SK-N-MC (cell line): ENCODE measurements at regions not wholly inside any gene's neighbourhood (a gene's known extent, or its start where the extent isn't known, plus 50 kb on each side); places are given as distances from the start of the nearest gene placed in this dataset.

Experiments
- DNase-seq: peaks from one replicate; pipeline ENCODE4 v3.0.0-alpha.2; 2011; ENCODE audit warnings: low read depth, low spot score
- H3K27ac ChIP-seq: fragments of 200-600 bp; sonication (generic); 2 replicates; pipeline ENCODE4 v1.5.1; 2016; ENCODE audit warnings: mixed run types
- H3K36me3 ChIP-seq: fragments of 200-600 bp; sonication (generic); 2 replicates; pipeline ENCODE4 v1.6.1; 2017; ENCODE audit warnings: antibody characterized with exemption, low read length, mixed read lengths; ENCODE audit not compliant: insufficient read depth
- H3K4me3 ChIP-seq: fragments of 200-600 bp; sonication (generic); 2 replicates; pipeline ENCODE4 v1.5.1; 2016
- H3K9ac ChIP-seq: fragments of 200-600 bp; sonication (generic); 2 replicates; pipeline ENCODE4 v1.8.0; 2017; ENCODE audit warnings: mixed run types, mixed read lengths; ENCODE audit not compliant: insufficient read length
- H3K9me3 ChIP-seq: fragments of 200-600 bp; sonication (generic); 2 replicates; pipeline ENCODE4 v1.6.1; 2017; ENCODE audit warnings: low read depth, mild to moderate bottlenecking, antibody characterized with exemption, low read length, moderate library complexity, mixed read lengths
- EZH2 ChIP-seq: fragments of 200-600 bp; sonication (generic); IDR thresholded peaks from one replicate; pipeline ENCODE4 v1.6.1; 2017; ENCODE audit warnings: antibody characterized with exemption
- FOXP2 ChIP-seq: optimal IDR thresholded peaks from 2 replicates; pipeline ENCODE3; 2011; ENCODE audit warnings: mild to moderate bottlenecking, moderate library complexity; ENCODE audit not compliant: insufficient read depth; ENCODE audit errors: extremely low read length, control extremely low read depth
- POLR2AphosphoS5 ChIP-seq: IDR thresholded peaks from 2 replicates; pipeline ENCODE4 v1.6.1; 2012; ENCODE audit warnings: mild to moderate bottlenecking, low read depth, low read length, borderline replicate concordance

DNA sequence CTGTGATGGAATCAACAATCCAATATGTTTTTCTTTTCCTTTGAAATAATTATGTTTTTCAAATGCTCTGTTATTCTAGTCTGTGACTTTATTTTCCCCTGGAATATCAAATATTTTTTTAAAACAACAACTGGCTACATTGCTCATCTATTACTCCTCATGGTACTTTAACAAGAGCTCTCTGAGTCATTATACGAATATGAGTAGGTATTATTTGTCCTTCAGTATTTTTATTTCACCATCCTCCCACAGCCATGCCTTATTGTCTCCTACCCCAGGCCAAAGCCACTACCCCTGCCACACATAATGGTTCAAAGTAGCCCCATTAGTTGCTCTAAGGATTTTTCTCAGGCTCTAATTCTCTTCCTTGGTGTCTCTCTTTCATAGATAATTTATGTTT lies 1572.3 kb downstream of the CDH8 start:
- Histone ChIP-seq H3K27ac (no peak overlapping the region), H3K9me3 (no peaks in the 10 kb centered on the region), H3K36me3 (no peaks in the 10 kb centered on the region), H3K4me3 (no peak overlapping the region), H3K9ac (no peak overlapping the region)
- DNase-seq, result no peak
- TF ChIP-seq FOXP2, result no peak

DNA sequence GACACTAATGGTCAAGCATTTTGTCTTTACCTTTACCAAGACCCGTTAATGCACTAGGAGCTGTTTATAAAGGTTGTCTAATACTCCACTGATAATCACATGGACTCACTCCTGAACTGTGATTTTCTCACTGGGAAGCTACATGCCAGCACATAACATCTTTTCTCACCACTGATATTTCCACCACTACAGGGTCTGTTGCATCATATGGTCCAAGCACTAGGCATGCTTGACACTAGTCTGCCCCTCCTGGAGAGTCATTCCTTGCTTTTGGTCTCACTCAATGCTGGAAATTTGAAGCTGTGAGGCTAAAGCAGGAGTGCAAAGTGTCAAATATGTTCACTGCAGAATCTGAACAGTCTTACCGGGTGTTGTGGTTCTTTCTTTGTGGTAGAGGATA lies 1576.8 kb downstream of the CDH8 start:
- no peak overlapping the region for H3K27ac ChIP-seq
- no peak overlapping the region for H3K4me3 ChIP-seq
- H3K9ac ChIP-seq, result no peak overlapping the region
- TF ChIP-seq EZH2, result no peak
- TF ChIP-seq POLR2AphosphoS5, result no peak
- TF ChIP-seq FOXP2, result no peak
- no peaks in the 10 kb centered on the region for H3K36me3 ChIP-seq
- DNase-seq, result no peak
- no peaks in the 10 kb centered on the region for H3K9me3 ChIP-seq

DNA sequence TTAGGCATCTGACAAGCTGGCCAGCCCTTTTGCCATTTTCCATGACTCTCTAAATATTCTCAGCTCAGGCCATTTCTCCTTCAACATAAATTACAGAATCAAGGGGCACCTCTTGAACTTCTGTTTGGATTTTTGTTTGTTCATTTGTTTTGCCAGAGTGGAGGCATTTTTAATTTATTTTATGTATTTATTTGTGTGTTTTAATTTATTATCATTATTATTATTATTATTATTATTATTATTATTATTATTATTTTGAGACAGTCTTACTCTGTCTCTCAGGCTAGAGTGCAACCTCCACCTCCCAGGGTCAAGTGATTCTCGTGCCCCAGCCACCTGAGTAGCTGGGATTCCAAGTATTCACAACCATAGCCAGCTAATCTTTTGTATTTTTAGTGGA lies 1578.0 kb downstream of the CDH8 start:
- H3K36me3 ChIP-seq, result no peaks in the 10 kb centered on the region
- H3K9me3 ChIP-seq, result no peaks in the 10 kb centered on the region
- no peak overlapping the region for H3K4me3 ChIP-seq
- TF ChIP-seq FOXP2 (no peak), EZH2 (no peak), POLR2AphosphoS5 (no peak)
- H3K9ac ChIP-seq, result no peak overlapping the region
- no peak for DNase-seq
- H3K27ac ChIP-seq, result no peak overlapping the region

DNA sequence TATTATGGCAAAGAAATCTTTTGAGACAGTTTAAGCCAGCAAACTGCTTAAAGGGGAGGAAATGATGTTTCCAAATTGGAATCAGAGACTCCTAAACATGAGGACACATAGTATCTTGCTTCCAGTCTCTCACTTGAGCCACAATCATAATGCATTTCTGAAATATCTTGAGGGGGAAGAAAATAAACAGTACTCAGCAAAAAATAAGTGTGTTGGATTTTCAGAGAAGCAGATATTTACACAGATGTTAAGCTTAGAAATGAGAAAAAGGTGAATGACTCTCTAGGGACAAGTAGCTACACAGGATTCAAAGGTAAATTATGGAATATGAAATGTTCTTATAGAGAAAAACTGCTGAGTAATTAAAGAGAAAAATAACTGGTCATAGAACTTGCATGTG lies 1583.6 kb downstream of the CDH8 start:
- TF ChIP-seq POLR2AphosphoS5 (no peak), EZH2 (no peak), FOXP2 (no peak)
- no peak overlapping the region for H3K9ac ChIP-seq
- no peak overlapping the region for H3K4me3 ChIP-seq
- H3K27ac ChIP-seq, result no peak overlapping the region
- no peaks in the 10 kb centered on the region for H3K36me3 ChIP-seq
- DNase-seq, result no peak
- H3K9me3 ChIP-seq, result no peaks in the 10 kb centered on the region

DNA sequence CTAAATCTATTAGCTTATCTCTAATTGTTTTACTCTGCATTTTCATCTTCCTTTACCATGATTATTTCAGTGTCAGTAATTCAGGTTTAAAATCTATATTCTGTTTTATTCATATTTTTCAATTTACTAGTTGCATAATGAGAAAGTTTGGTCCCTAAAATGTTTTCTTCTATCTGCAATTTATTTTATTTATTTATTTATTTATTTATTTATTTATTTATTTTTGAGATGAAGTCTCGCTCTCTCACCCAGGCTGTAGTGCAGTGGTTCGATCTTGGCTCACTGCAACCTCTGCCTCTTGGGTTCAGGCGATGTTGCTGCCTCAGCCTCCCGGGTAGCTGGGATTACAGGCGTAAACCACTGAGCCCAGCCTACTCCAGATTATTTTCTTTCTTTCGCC lies 1597.3 kb downstream of the CDH8 start:
- no peak overlapping the region for H3K9ac ChIP-seq
- no peaks in the 10 kb centered on the region for H3K36me3 ChIP-seq
- no peak for DNase-seq
- H3K27ac ChIP-seq, result no peak overlapping the region
- TF ChIP-seq FOXP2, result no peak
- TF ChIP-seq POLR2AphosphoS5, result no peak
- no peak for TF ChIP-seq EZH2
- no peaks in the 10 kb centered on the region for H3K9me3 ChIP-seq
- H3K4me3 ChIP-seq, result no peak overlapping the region

DNA sequence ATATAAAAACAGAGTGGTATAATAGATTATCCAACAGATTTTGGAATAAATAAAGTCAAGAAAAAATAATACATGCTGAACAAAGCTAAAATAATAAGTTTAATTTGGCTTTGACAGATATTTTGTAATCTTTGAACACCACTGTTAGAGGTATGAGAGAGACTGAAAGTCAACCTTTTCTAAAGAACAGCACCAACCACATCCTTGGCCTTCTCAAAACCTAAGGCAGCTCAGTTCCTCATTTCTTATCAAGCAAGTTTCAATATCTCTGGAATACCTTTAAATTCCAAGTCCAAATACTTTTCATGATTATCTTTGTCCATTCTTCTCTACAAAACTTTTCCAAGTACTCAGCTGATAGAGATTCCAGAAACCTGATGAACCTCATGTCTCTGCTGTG lies 1603.8 kb downstream of the CDH8 start:
- Histone ChIP-seq H3K9ac (no peak overlapping the region), H3K9me3 (no peaks in the 10 kb centered on the region), H3K36me3 (no peaks in the 10 kb centered on the region), H3K27ac (no peak overlapping the region), H3K4me3 (no peak overlapping the region)
- no peak for DNase-seq
- TF ChIP-seq EZH2, result no peak
- TF ChIP-seq POLR2AphosphoS5, result no peak

DNA sequence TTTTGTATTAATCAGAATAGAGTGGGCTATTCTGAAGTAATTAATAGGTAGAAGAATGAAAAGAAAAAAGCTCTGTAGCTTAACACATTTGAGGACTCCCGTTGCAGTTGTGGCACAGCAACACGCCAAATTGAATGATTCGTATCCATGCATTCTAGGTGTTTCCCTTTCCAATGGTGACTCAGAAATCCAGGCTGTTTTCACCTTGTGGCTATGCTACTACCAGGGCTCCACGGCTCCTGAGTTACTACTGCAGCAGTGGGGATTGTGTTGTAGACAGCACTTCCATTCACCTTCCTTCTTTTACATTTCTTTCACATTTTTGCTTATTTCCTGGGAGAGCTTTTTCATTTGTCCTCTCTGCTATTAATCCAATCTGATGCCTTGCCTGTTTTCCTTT lies 1616.4 kb downstream of the CDH8 start:
- TF ChIP-seq EZH2, result no peak
- TF ChIP-seq FOXP2, result no peak
- TF ChIP-seq POLR2AphosphoS5, result no peak
- Histone ChIP-seq H3K4me3 (no peak overlapping the region), H3K9me3 (no peaks in the 10 kb centered on the region), H3K36me3 (no peaks in the 10 kb centered on the region), H3K27ac (no peak overlapping the region), H3K9ac (no peak overlapping the region)
- no peak for DNase-seq

DNA sequence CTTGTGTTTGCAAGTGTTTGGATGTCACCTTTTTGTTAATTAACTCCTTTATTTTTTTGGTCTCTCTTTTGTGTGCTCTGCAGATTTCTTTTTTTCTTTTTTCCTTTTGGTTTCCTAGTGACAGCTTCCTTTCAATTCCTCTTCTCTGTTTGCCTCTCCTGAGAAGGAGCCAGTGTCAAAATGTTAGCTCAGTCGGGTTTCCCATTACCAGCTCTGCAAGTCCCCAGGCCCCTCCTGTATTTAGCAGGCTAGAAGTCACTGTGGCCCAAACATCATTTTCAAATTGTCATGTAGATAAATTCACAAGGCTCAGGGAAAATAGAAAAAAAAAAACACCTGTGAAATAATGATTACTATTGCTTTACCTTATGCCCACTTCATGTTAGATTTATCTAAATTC lies 1621.6 kb downstream of the CDH8 start:
- H3K4me3 ChIP-seq, result no peak overlapping the region
- no peak for TF ChIP-seq FOXP2
- no peak for DNase-seq
- no peak overlapping the region for H3K9ac ChIP-seq
- H3K27ac ChIP-seq, result no peak overlapping the region
- H3K36me3 ChIP-seq, result no peaks in the 10 kb centered on the region
- H3K9me3 ChIP-seq, result no peaks in the 10 kb centered on the region

DNA sequence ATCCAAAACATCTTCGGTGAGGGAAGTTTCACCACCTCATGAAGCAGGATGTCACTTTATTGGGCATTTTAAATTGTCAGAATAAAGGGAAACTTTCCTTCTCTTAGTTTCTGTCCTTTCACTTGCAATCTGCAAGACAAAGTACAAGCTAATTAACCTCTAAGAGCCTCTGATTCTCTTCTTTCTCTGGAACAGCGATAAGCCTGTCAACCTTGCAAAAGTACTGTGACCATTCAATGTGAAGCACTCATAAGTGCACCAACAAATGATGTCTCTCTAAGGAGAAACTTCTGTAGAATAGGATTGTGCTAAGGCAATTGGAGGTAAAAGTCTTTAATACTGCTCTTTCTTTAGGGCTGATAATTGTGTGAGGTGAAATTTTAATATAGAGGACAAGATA lies 1622.3 kb downstream of the CDH8 start:
- TF ChIP-seq FOXP2 (no peak), POLR2AphosphoS5 (no peak), EZH2 (no peak)
- Histone ChIP-seq H3K9ac (no peak overlapping the region), H3K9me3 (no peaks in the 10 kb centered on the region), H3K4me3 (no peak overlapping the region), H3K27ac (no peak overlapping the region), H3K36me3 (no peaks in the 10 kb centered on the region)
- no peak for DNase-seq

DNA sequence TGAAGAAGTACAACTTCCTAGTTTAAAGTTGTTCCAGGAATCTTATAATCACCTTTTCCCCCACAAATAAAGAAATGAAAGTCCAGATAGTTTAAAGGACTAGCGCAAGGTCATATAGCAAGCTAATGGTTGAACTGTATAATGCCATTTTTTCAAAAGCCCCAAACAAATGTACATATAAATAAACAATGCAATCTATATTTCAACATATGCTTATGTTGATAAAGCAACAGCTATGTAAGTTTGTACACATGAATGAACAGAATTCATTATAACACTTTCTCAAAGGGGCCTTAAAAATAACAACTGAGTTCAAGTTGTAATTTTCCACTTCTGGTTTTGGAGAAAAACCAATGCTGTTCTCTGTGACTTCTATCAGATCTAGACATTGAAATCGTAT lies 1628.6 kb downstream of the CDH8 start:
- H3K36me3 ChIP-seq, result no peaks in the 10 kb centered on the region
- no peaks in the 10 kb centered on the region for H3K9me3 ChIP-seq
- H3K4me3 ChIP-seq, result no peak overlapping the region
- H3K27ac ChIP-seq, result no peak overlapping the region
- TF ChIP-seq EZH2, result no peak
- no peak for TF ChIP-seq POLR2AphosphoS5
- no peak for TF ChIP-seq FOXP2
- no peak overlapping the region for H3K9ac ChIP-seq
- no peak for DNase-seq
